ENCODE measurements at regions not wholly inside any gene's neighbourhood (a gene's known extent, or its start where the extent isn't known, plus 50 kb on each side); places are given as distances from the start of the nearest gene placed in this dataset.

GRCh38 chr17:57174591-57174990 is 81.7 kb upstream of the MSI2 start:
- no peak for DNase-seq

DNA sequence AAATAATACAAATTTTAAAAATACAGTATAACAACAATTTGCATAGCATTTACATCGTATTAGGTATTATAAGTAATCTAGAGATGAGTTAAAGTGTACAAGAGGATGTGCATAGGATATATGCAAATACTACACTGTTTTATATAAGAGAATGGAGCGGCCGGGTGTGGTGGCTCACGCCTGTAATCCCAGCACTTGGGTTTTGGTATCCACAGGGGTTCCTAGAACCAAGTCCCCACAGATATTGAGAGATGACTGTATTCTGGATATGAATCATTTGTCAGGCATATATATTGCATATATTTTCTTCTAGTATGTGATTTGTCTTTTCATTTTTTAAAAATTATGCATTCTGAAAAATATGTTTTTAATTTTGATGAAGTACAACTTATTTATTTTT is 77.5 kb upstream of the MSI2 start:
- DNase-seq: no peak

GRCh38 chr17:57182621-57183020 is 73.7 kb upstream of the MSI2 start:
- DNase-seq: no peak

DNA sequence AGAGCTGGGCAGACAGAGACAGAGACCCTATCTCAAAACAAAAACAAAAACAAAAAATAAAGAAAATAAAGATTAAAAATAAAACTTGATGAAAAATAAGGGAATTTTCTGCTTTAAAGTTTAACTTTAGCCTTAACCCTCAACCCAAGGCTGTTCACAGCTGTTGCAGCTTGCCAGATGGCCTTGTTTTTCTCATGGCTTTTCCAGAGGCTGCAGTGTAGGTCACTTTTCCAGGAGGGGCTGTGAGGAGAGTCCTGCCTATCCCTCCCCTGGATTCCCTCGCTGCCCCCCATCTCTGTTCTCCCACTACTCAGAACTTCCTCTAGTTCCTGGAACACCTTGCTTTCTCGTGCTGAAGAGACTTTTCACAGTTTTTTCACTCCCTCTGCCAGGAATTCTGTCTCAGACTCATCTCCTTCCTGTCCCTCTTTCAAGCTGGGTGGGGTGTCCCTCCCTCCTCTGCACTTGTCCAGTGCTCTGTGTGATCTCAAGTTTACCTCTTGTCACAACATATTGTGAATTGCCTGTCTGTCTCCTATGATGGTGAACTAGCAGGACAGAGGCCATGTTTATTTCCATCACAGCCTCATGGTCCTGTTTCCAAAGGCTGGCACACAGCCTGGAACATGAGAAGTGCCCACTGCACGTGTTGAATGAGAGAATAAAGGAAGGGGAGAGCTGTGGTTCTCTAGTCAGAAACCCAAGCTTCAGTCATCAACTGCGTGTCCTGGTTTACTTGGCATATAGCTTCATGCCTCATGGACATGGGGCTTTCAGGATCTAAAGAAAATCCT is 69.9 kb upstream of the MSI2 start:
- DNase-seq: peak; percentile 50

DNA sequence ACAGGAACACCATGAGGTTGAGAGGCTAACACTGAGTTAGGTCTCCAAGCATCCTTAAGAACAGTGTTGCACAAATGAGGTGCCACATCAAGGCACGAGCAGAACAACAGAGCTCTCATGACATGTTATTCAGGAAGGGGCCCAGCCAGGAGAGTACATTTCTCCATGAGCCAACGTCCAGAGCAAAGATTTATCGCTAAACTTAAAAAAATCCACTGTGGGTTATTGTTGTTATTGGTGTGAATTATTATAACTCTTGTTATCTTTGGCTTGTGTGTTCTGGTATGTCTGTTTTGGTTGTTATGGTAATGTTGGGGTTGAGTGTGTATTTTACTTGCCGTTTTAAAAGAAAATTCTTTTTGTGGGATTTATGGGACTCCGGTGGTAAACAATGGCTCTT is 68.9 kb upstream of the MSI2 start:
- DNase-seq: no peak

DNA sequence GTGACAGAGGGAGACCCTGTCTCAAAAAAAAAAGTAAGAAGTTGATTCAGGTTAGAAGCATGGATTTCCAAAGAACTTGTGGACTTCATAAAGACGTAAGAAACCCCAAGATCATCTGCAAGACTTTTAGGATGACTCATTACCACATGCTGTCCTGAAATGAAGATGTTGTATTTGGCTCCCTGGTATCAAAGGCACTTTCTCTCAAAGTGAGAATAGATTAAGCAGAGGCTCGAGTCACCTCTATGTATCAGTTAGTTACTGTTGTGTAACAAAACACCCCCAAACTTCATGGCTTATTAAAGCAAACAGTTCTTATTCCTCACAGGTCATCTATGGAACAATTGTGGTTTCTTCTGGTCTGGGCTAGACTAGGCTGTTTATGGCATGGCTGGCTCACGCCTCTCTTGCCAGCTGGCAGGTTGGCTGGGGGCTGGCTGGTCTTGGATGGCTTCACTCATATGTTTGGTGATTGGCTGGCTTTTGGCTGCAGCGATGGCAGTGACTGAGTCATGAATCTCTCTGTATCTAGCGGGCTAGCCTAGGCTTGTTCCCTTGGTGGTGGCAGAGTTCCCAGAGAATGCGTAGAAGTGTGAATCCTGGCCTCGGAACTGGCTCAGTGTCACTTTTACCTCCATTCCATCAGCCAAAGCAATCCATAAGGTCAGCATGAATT is 60.4 kb upstream of the MSI2 start:
- no peak for DNase-seq

DNA sequence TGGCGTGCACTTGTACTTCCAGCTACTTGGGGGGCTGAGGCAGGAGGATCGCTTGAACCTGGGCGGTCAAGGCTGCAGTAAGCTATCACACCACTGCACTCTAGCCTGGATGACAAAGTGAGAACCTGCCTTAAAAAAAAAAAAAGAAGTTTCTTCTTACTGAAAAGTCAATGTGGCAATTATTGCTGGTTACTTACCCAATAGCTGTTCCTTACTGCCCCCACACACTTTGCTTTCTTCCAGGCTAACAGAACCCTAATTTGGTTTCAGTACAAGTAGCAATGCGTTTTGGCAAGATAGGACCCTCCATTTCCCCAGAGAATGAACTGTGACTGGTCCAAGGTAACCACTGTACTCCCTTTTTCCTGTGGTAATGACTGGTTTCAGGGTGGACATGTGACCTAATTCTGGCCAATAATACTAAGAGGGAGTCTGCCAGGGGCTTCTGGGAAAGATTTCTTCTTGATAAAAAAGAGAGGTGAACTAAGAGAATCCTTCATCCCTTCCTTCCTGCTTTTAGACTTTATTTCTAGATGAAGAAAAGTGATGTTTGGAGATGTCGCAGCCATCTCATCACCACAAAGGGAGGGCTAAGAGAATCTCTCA is 58.8 kb upstream of the MSI2 start:
- DNase-seq: no peak

DNA sequence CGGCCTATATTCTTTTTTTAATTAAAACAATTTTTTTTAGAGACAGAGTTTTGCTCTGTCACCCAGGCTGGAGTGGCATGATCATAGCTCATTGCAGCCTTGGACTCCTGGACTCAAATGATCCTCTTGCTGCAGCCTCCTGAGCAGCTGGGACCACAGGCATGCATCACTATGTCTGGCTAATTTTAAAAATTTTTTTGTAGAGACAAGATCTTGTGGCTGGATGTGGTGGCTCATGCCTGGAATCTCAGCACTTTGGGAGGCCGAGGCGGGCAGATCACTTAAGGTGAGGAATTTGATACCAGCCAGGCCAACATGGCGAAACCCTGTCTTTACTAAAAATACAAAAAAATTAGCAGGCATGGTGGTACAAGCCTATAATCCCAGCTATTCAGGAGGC is 54.8 kb upstream of the MSI2 start:
- no peak for DNase-seq

- no peak for DNase-seq
These were observed 53.3 kb upstream of the MSI2 start for GRCh38 chr17:57203040-57203439.
